ENCODE measurements at regions not wholly inside any gene's neighbourhood (a gene's known extent, or its start where the extent isn't known, plus 50 kb on each side); places are given as distances from the start of the nearest gene placed in this dataset.

GRCh38 chr10:57303566-57303965, 942.5 kb upstream of the ZWINT start:
- TF ChIP-seq CTCF (IDR thresholded peaks at IDR 0.05) (no peak), POLR2A (IDR thresholded peaks at IDR 0.05) (no peak)

Data from tibial nerve (tissue), 3 donors.